ENCODE measurements at regions not wholly inside any gene's neighbourhood (a gene's known extent, or its start where the extent isn't known, plus 50 kb on each side); places are given as distances from the start of the nearest gene placed in this dataset.

GRCh38 chr6:4506223-4506622 is 270.0 kb upstream of the CDYL start:
- Histone ChIP-seq H3K27ac (ENCODE audit: low read length) (no peak overlapping the region), H3K4me3 (ENCODE audit: low read length in 2 of 2) (no peak overlapping the region), H3K4me1 (ENCODE audit: control insufficient read depth, insufficient read depth, low read length) (no peaks in the 10 kb centered on the region), H3K9ac (ENCODE audit: low read length in 2 of 2) (no peak overlapping the region), H3K36me3 (ENCODE audit: control insufficient read depth in 2 of 2, insufficient read depth in 2 of 2, low read length in 2 of 2) (no peaks in the 10 kb centered on the region), H3K27me3 (ENCODE audit: control insufficient read depth in 1 of 2, insufficient read depth in 2 of 2, low read length in 2 of 2) (peaks cover 0 to 2% of the 10 kb centered on the region in 2 donors), H3K9me3 (ENCODE audit: control insufficient read depth in 2 of 2, low read length in 2 of 2) (no peaks in the 10 kb centered on the region)

DNA sequence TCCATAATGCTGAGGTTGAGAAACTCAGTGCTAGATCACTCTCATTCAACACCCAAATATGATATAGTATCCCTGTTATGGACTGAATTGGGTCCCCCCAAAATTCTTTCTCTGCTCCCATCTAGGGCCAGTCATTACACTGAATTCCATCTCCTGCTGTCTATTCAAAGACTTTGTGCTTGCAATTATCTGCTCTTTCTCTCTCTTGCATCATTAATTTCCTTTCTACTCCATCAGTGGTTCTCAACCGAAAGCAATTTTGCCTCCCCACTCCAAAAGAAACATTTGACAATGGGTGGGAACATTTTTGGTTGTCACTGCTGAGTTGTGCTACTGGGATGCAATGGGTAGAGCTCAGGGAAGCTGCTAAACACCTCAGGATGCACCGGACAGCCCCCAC is 271.5 kb upstream of the CDYL start:
- Histone ChIP-seq H3K27me3 (ENCODE audit: control insufficient read depth in 1 of 2, insufficient read depth in 2 of 2, low read length in 2 of 2) (peaks cover 0 to 2% of the 10 kb centered on the region in 2 donors), H3K9me3 (ENCODE audit: control insufficient read depth in 2 of 2, low read length in 2 of 2) (no peaks in the 10 kb centered on the region), H3K4me1 (ENCODE audit: control insufficient read depth, insufficient read depth, low read length) (no peaks in the 10 kb centered on the region), H3K36me3 (ENCODE audit: control insufficient read depth in 2 of 2, insufficient read depth in 2 of 2, low read length in 2 of 2) (no peaks in the 10 kb centered on the region), H3K4me3 (ENCODE audit: low read length in 2 of 2) (no peak overlapping the region), H3K9ac (ENCODE audit: low read length in 2 of 2) (no peak overlapping the region), H3K27ac (ENCODE audit: low read length) (no peak overlapping the region)

- no peaks in the 10 kb centered on the region for H3K4me1 ChIP-seq (ENCODE audit: control insufficient read depth, insufficient read depth, low read length)
- no peaks in the 10 kb centered on the region for H3K27me3 ChIP-seq (ENCODE audit: control insufficient read depth in 1 of 2, insufficient read depth in 2 of 2, low read length in 2 of 2)
- H3K9ac ChIP-seq (ENCODE audit: low read length in 2 of 2) = no peak overlapping the region
- no peaks in the 10 kb centered on the region for H3K36me3 ChIP-seq (ENCODE audit: control insufficient read depth in 2 of 2, insufficient read depth in 2 of 2, low read length in 2 of 2)
- H3K9me3 ChIP-seq (ENCODE audit: control insufficient read depth in 2 of 2, low read length in 2 of 2) = no peaks in the 10 kb centered on the region
- no peak overlapping the region for H3K27ac ChIP-seq (ENCODE audit: low read length)
- H3K4me3 ChIP-seq (ENCODE audit: low read length in 2 of 2) = no peak overlapping the region
These were observed 272.5 kb upstream of the CDYL start for GRCh38 chr6:4503700-4504099.

DNA sequence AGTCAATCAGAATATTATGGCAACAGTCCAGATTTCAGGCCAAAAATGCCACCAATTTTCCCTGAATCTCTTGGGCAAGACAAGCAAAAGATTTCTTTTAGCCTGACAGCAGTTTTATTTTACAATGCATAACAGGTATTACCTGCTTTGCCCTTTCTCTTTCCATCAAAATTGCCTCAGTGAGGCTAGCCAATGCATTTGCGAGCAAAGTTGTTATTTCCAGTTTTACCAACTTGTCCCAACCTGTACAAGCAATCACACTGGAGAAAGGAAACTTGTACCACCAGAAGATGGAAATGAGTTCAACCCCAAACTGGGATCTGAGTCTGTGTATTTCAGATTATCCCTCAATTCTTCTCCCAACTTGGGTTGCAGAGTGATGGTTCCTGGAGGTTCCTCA is 279.9 kb upstream of the CDYL start:
- Histone ChIP-seq H3K9ac (ENCODE audit: low read length in 2 of 2) (no peak overlapping the region), H3K4me3 (ENCODE audit: low read length in 2 of 2) (no peak overlapping the region)

DNA sequence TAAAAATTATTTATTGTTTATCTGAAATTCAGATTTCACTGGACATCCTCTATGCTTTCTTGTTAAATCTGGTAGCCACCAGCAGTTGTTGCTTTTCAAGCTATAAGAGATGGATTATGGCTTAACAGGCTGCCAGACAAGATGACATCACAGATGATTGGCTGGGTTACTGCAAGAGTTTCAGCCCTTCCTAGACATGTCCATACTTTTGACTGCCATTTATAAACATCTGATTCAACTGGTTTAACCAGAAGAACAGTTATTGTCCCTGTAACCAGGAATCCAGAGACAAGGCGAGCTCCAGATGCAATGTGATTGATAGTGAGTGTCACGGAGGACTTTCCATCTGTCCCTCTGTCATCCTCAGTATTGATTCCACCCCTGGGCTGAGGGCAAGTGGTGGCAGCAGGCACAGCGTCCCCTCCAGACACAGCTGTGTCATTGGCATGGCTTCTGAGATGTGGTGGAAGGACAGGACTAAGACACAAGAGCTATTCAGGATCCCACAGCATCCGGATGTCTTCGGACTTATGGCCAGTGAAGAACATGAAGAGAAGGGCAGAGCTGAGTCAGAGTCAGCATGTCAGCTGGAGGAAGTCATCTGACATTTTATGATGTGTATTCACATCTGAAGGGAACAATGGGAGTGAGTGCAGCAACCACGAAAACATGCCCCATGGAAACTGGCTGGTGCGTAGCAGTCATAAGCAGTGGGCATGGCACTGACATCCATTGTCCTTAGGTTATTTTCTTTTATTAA is 284.5 kb upstream of the CDYL start:
- no peak overlapping the region for H3K27ac ChIP-seq (ENCODE audit: low read length)
- no peaks in the 10 kb centered on the region for H3K36me3 ChIP-seq (ENCODE audit: control insufficient read depth in 2 of 2, insufficient read depth in 2 of 2, low read length in 2 of 2)
- H3K27me3 ChIP-seq (ENCODE audit: control insufficient read depth in 1 of 2, insufficient read depth in 2 of 2, low read length in 2 of 2) = no peaks in the 10 kb centered on the region

More for the DNA sequence above, 279.9 kb upstream of the CDYL start:
- no peaks in the 10 kb centered on the region for H3K27me3 ChIP-seq (ENCODE audit: control insufficient read depth in 1 of 2, insufficient read depth in 2 of 2, low read length in 2 of 2)
- no peaks in the 10 kb centered on the region for H3K4me1 ChIP-seq (ENCODE audit: control insufficient read depth, insufficient read depth, low read length)
- H3K36me3 ChIP-seq (ENCODE audit: control insufficient read depth in 2 of 2, insufficient read depth in 2 of 2, low read length in 2 of 2) = no peaks in the 10 kb centered on the region
- no peak overlapping the region for H3K27ac ChIP-seq (ENCODE audit: low read length)
- H3K9me3 ChIP-seq (ENCODE audit: control insufficient read depth in 2 of 2, low read length in 2 of 2) = no peaks in the 10 kb centered on the region

GRCh38 chr6:4489538-4489937 is 286.7 kb upstream of the CDYL start:
- H3K27me3 ChIP-seq (ENCODE audit: control insufficient read depth in 1 of 2, insufficient read depth in 2 of 2, low read length in 2 of 2) = no peaks in the 10 kb centered on the region
- H3K9ac ChIP-seq (ENCODE audit: low read length in 2 of 2) = no peak overlapping the region
- H3K4me1 ChIP-seq (ENCODE audit: control insufficient read depth, insufficient read depth, low read length) = no peaks in the 10 kb centered on the region
- no peak overlapping the region for H3K4me3 ChIP-seq (ENCODE audit: low read length in 2 of 2)
- H3K36me3 ChIP-seq (ENCODE audit: control insufficient read depth in 2 of 2, insufficient read depth in 2 of 2, low read length in 2 of 2) = no peaks in the 10 kb centered on the region
- peaks cover 0 to 19% of the 10 kb centered on the region in 2 donors for H3K9me3 ChIP-seq (ENCODE audit: control insufficient read depth in 2 of 2, low read length in 2 of 2)
- no peak overlapping the region for H3K27ac ChIP-seq (ENCODE audit: low read length)

More for the DNA sequence above, 284.5 kb upstream of the CDYL start:
- Histone ChIP-seq H3K9ac (ENCODE audit: low read length in 2 of 2) (no peak overlapping the region), H3K4me3 (ENCODE audit: low read length in 2 of 2) (no peak overlapping the region), H3K4me1 (ENCODE audit: control insufficient read depth, insufficient read depth, low read length) (no peaks in the 10 kb centered on the region), H3K9me3 (ENCODE audit: control insufficient read depth in 2 of 2, low read length in 2 of 2) (peaks cover 0 to 19% of the 10 kb centered on the region in 2 donors)

- no peak overlapping the region for H3K27ac ChIP-seq (ENCODE audit: low read length)
- H3K27me3 ChIP-seq (ENCODE audit: control insufficient read depth in 1 of 2, insufficient read depth in 2 of 2, low read length in 2 of 2) = no peaks in the 10 kb centered on the region
- no peak overlapping the region for H3K4me3 ChIP-seq (ENCODE audit: low read length in 2 of 2)
- H3K4me1 ChIP-seq (ENCODE audit: control insufficient read depth, insufficient read depth, low read length) = no peaks in the 10 kb centered on the region
- H3K9me3 ChIP-seq (ENCODE audit: control insufficient read depth in 2 of 2, low read length in 2 of 2) = peaks cover 0 to 19% of the 10 kb centered on the region in 2 donors
- no peaks in the 10 kb centered on the region for H3K36me3 ChIP-seq (ENCODE audit: control insufficient read depth in 2 of 2, insufficient read depth in 2 of 2, low read length in 2 of 2)
- H3K9ac ChIP-seq (ENCODE audit: low read length in 2 of 2) = no peak overlapping the region
These were observed 287.8 kb upstream of the CDYL start for GRCh38 chr6:4488389-4488788.

DNA sequence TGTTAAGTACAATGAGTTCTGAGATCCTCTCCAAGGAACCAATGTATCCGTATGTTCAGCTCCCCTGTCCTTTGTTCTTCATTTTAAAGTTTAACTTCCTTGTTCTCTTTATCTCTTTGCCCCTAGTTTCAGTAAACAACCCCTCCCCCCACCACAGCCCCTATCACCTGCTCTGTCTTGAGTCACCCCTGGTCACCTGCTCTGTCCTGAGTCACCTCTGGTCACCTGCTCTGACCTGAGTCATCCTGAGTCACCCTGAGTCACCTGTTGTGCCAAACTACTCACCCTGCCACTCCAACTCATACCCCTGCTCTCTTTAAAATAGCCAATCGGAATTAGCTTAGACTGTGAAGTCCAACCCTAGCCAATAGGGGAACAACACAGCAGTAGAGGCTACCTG is 288.7 kb upstream of the CDYL start:
- Histone ChIP-seq H3K9me3 (ENCODE audit: control insufficient read depth in 2 of 2, low read length in 2 of 2) (peaks cover 0 to 19% of the 10 kb centered on the region in 2 donors), H3K4me1 (ENCODE audit: control insufficient read depth, insufficient read depth, low read length) (no peaks in the 10 kb centered on the region), H3K9ac (ENCODE audit: low read length in 2 of 2) (no peak overlapping the region), H3K27me3 (ENCODE audit: control insufficient read depth in 1 of 2, insufficient read depth in 2 of 2, low read length in 2 of 2) (no peaks in the 10 kb centered on the region), H3K27ac (ENCODE audit: low read length) (no peak overlapping the region), H3K4me3 (ENCODE audit: low read length in 2 of 2) (no peak overlapping the region), H3K36me3 (ENCODE audit: control insufficient read depth in 2 of 2, insufficient read depth in 2 of 2, low read length in 2 of 2) (no peaks in the 10 kb centered on the region)

GRCh38 chr6:4486568-4487315 is 289.5 kb upstream of the CDYL start:
- Histone ChIP-seq H3K36me3 (ENCODE audit: control insufficient read depth in 2 of 2, insufficient read depth in 2 of 2, low read length in 2 of 2) (no peaks in the 10 kb centered on the region), H3K27me3 (ENCODE audit: control insufficient read depth in 1 of 2, insufficient read depth in 2 of 2, low read length in 2 of 2) (no peaks in the 10 kb centered on the region), H3K4me3 (ENCODE audit: low read length in 2 of 2) (no peak overlapping the region), H3K9me3 (ENCODE audit: control insufficient read depth in 2 of 2, low read length in 2 of 2) (peaks cover 0 to 19% of the 10 kb centered on the region in 2 donors), H3K9ac (ENCODE audit: low read length in 2 of 2) (no peak overlapping the region), H3K27ac (ENCODE audit: low read length) (no peak overlapping the region), H3K4me1 (ENCODE audit: control insufficient read depth, insufficient read depth, low read length) (no peaks in the 10 kb centered on the region)

DNA sequence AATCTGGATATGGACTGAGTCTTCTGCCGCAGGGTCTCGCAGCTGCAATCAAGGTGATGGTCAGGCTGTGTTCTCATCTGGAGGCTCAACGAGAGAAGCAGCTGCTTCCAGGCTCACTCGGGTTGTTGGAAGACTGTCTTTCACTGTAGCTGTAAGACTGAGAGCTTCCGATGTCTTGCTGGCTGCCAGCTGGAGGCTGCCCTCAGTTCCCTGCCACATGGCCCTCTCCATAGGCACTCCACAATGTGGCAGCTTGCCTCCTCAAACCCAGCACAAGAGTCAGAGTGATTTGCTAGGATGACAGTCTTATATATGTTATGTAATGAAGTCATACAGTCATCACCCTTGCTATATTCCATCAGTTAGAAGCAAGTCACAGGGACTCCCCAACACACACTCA is 290.5 kb upstream of the CDYL start:
- no peak overlapping the region for H3K27ac ChIP-seq (ENCODE audit: low read length)
- peaks cover 0 to 3% of the 10 kb centered on the region in 2 donors for H3K27me3 ChIP-seq (ENCODE audit: control insufficient read depth in 1 of 2, insufficient read depth in 2 of 2, low read length in 2 of 2)
- no peaks in the 10 kb centered on the region for H3K36me3 ChIP-seq (ENCODE audit: control insufficient read depth in 2 of 2, insufficient read depth in 2 of 2, low read length in 2 of 2)
- no peaks in the 10 kb centered on the region for H3K4me1 ChIP-seq (ENCODE audit: control insufficient read depth, insufficient read depth, low read length)
- no peak overlapping the region for H3K4me3 ChIP-seq (ENCODE audit: low read length in 2 of 2)
- H3K9me3 ChIP-seq (ENCODE audit: control insufficient read depth in 2 of 2, low read length in 2 of 2) = peaks cover 0 to 19% of the 10 kb centered on the region in 2 donors
- no peak overlapping the region for H3K9ac ChIP-seq (ENCODE audit: low read length in 2 of 2)

DNA sequence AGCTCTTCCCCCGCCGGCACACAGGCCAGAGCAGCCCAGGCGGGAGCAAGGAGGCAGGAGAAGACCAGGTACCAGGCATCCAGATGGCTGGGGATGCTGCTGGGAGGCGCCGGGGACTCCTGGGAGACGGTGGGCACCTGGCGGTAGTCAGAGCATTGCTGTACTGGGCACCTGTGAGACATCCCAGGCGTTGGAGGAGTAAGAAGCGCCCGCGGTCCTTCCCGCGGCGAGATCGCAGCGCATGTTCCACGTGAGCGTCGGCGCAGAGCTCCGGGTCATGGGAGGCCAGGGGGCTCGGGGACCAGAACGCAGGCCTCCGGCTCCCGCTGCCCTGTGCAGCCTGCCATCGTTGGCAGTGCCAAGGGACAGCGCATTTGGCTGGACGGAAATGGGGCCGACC is 293.7 kb upstream of the CDYL start:
- Histone ChIP-seq H3K4me3 (ENCODE audit: low read length in 2 of 2) (no peak overlapping the region), H3K9ac (ENCODE audit: low read length in 2 of 2) (no peak overlapping the region), H3K27me3 (ENCODE audit: control insufficient read depth in 1 of 2, insufficient read depth in 2 of 2, low read length in 2 of 2) (peaks cover 0 to 5% of the 10 kb centered on the region in 2 donors), H3K36me3 (ENCODE audit: control insufficient read depth in 2 of 2, insufficient read depth in 2 of 2, low read length in 2 of 2) (no peaks in the 10 kb centered on the region), H3K27ac (ENCODE audit: low read length) (no peak overlapping the region), H3K9me3 (ENCODE audit: control insufficient read depth in 2 of 2, low read length in 2 of 2) (peaks cover 0 to 2% of the 10 kb centered on the region in 2 donors), H3K4me1 (ENCODE audit: control insufficient read depth, insufficient read depth, low read length) (no peaks in the 10 kb centered on the region)
